Caco-2 (cell line): ENCODE measurements at regions not wholly inside any gene's neighbourhood (a gene's known extent, or its start where the extent isn't known, plus 50 kb on each side); places are given as distances from the start of the nearest gene placed in this dataset.
"Not testable (repeated sequence)": the region's sequence is repeated elsewhere in the genome, so short reads cannot be mapped to it uniquely, and the experiment has no call there.

Experiments used
- BruUV-seq: library from RNA; stranded (reverse); fragments of 400-500 nt; replicated peaks from 2 replicates; lab custom pipeline; 2021; lab: Mats Ljungman, UMichigan
- CTCF ChIA-PET: fragments of 300-600 bp; sonication (Branson Sonifier 250); formaldehyde crosslinking; loops from one replicate; lab custom pipeline; 2022; ENCODE audit warnings: antibody characterized with exemption; lab: Charles Lee
- POLR2A ChIA-PET: fragments of 300-600 bp; sonication (Branson Sonifier 250); formaldehyde crosslinking; loops from one replicate; lab custom pipeline; 2022; ENCODE audit warnings: antibody characterized with exemption; lab: Charles Lee
- DNase-seq, 2 experiments: peaks; one replicate each; pipeline versions ENCODE4 v3.0.0 to v3.0.0-alpha.2; 2020 to 2022
- H3K27me3 ChIP-seq: replicated peaks from 2 replicates; pipeline ENCODE4 v1.6.0; 2011; ENCODE audit warnings: low read length; ENCODE audit not compliant: control insufficient read depth, insufficient read depth
- H3K36me3 ChIP-seq: 2 replicates; pipeline ENCODE4 v1.5.1; 2011; ENCODE audit warnings: low read length; ENCODE audit not compliant: control insufficient read depth, insufficient read depth
- H3K4me1 ChIP-seq: fragments of 250-450 bp; sonication (Bioruptor Pico); 2 replicates; pipeline ENCODE4 v1.5.1; 2020; ENCODE audit warnings: mild to moderate bottlenecking
- H3K4me3 ChIP-seq: 2 replicates; pipeline ENCODE4 v1.5.1; 2011; ENCODE audit warnings: low read depth, mild to moderate bottlenecking, control low read depth, low read length
- H3K9me3 ChIP-seq: fragments of 250-450 bp; sonication (Bioruptor Pico); 2 replicates; pipeline ENCODE4 v1.5.1; 2020; ENCODE audit warnings: mild to moderate bottlenecking, moderate library complexity
- H3K27ac Mint-ChIP-seq: one replicate; pipeline ENCODE4 v1.8.0; 2022; ENCODE audit warnings: mixed read lengths; ENCODE audit not compliant: unreplicated experiment
- H3K27me3 Mint-ChIP-seq: one replicate; pipeline ENCODE4 v1.8.0; 2022; ENCODE audit warnings: mixed read lengths; ENCODE audit not compliant: insufficient read depth, unreplicated experiment
- H3K36me3 Mint-ChIP-seq: one replicate; pipeline ENCODE4 v1.8.0; 2022; ENCODE audit warnings: mild to moderate bottlenecking, mixed read lengths; ENCODE audit not compliant: insufficient read depth, unreplicated experiment
- H3K4me1 Mint-ChIP-seq: one replicate; pipeline ENCODE4 v1.8.0; 2022; ENCODE audit warnings: low read depth, mixed read lengths; ENCODE audit not compliant: unreplicated experiment
- H3K4me3 Mint-ChIP-seq: one replicate; pipeline ENCODE4 v1.8.0; 2022; ENCODE audit warnings: mild to moderate bottlenecking, moderate library complexity, mixed read lengths; ENCODE audit not compliant: unreplicated experiment
- H3K9me3 Mint-ChIP-seq: one replicate; pipeline ENCODE4 v1.8.0; 2022; ENCODE audit warnings: mixed read lengths; ENCODE audit not compliant: unreplicated experiment
- CTCF ChIP-seq, 2 experiments: fragments of 200-600 bp in 1 of 2; IDR thresholded peaks; 1 replicate in 1 of 2; 2 replicates in 1 of 2; pipeline versions ENCODE4 v1.5.1 to v1.8.0; 2011 to 2022; ENCODE audit warnings: antibody characterized with exemption in 1 of 2, control low read depth in 1 of 2, inconsistent platforms in 1 of 2, low read depth in 1 of 2, low read length in 1 of 2, mild to moderate bottlenecking in 1 of 2, moderate library complexity in 1 of 2; ENCODE audit not compliant: insufficient read depth in 1 of 2, severe bottlenecking in 1 of 2, unreplicated experiment in 1 of 2
- intact Hi-C: fragments of 100-400 bp; cut with micrococcal nuclease; formaldehyde crosslinking; loops from one replicate; pipeline ENCODE4 v1.10.0; 2022; ENCODE audit not compliant: unreplicated experiment

- Histone ChIP-seq H3K36me3 (no peaks in the 10 kb centered on the region), H3K27me3 (no peaks in the 10 kb centered on the region), H3K4me1 (no peaks in the 10 kb centered on the region), H3K9me3 (no peaks in the 10 kb centered on the region), H3K4me3 (no peak overlapping the region)
- no TSS peak for BruUV-seq
- Mint-ChIP-seq H3K36me3 (no peaks in the 10 kb centered on the region), H3K27me3 (no peaks in the 10 kb centered on the region), H3K4me3 (no peak overlapping the region), H3K4me1 (no peaks in the 10 kb centered on the region), H3K27ac (no peak overlapping the region), H3K9me3 (peaks cover 10% of the 10 kb centered on the region)
- CTCF ChIA-PET = no interaction called here
- no peak for TF ChIP-seq CTCF (IDR thresholded peaks at IDR 0.05; ENCODE audit: insufficient read depth in 1 of 2, low read depth in 1 of 2, low read length in 1 of 2, severe bottlenecking in 1 of 2, unreplicated experiment in 1 of 2)
- intact Hi-C loops = no loop called here
- POLR2A ChIA-PET = no interaction called here
- DNase-seq = no peak
These were observed 289.7 kb upstream of the GCFC2 start for GRCh38 chr2:76000425-76000824.

- Histone ChIP-seq H3K9me3 (no peaks in the 10 kb centered on the region), H3K4me1 (no peaks in the 10 kb centered on the region), H3K36me3 (no peaks in the 10 kb centered on the region), H3K27me3 (no peaks in the 10 kb centered on the region), H3K4me3 (no peak overlapping the region)
- no peak for TF ChIP-seq CTCF (IDR thresholded peaks at IDR 0.05; ENCODE audit: insufficient read depth in 1 of 2, low read depth in 1 of 2, low read length in 1 of 2, severe bottlenecking in 1 of 2, unreplicated experiment in 1 of 2)
- Mint-ChIP-seq H3K9me3 (peaks cover 14% of the 10 kb centered on the region), H3K27ac (no peak overlapping the region), H3K4me3 (no peak overlapping the region), H3K27me3 (no peaks in the 10 kb centered on the region), H3K4me1 (no peaks in the 10 kb centered on the region), H3K36me3 (no peaks in the 10 kb centered on the region)
- intact Hi-C loops = no loop called here
- POLR2A ChIA-PET = no interaction called here
- no TSS peak for BruUV-seq
- no peak for DNase-seq
- CTCF ChIA-PET = no interaction called here
These were observed 287.7 kb upstream of the GCFC2 start for GRCh38 chr2:75998451-75998850.

DNA sequence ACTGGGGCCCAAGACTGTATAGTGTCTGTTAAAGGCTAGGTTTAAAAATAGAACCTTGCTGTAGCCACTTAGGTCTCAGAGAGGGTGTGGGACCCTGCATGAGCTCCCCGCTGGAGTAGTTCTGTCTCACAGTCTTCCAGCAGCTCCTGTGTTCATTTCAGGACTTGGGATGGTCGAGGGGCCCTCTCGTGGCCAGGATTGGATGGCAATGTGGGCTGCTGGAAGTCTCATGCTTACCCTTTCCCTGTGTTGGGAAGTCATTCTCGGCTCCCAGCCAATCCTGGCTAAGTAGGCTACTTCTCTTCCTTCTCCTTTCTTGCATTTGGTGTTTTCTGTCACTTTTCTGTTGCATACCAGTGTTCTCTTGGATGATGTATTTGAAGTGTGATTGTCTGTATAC lies 284.0 kb upstream of the GCFC2 start:
- no peaks in the 10 kb centered on the region for H3K36me3 ChIP-seq
- no peaks in the 10 kb centered on the region for H3K27me3 ChIP-seq
- Mint-ChIP-seq H3K9me3 (peaks cover 20% of the 10 kb centered on the region), H3K36me3 (no peaks in the 10 kb centered on the region), H3K27me3 (no peaks in the 10 kb centered on the region), H3K4me3 (no peak overlapping the region), H3K27ac (no peak overlapping the region), H3K4me1 (no peaks in the 10 kb centered on the region)
- DNase-seq = peak in 1 of 2 experiments; percentile 32
- POLR2A ChIA-PET = no interaction called here
- H3K9me3 ChIP-seq = no peaks in the 10 kb centered on the region
- no peak overlapping the region for H3K4me3 ChIP-seq
- BruUV-seq = no TSS peak
- peak in 1 of 2 experiments; percentile 25 for TF ChIP-seq CTCF (IDR thresholded peaks at IDR 0.05; ENCODE audit: insufficient read depth in 1 of 2, low read depth in 1 of 2, low read length in 1 of 2, severe bottlenecking in 1 of 2, unreplicated experiment in 1 of 2)
- intact Hi-C loops = loop anchor here (1.0 kb wide), 1 partner anchor 207 kb away; no protein-coding TSS in a partner anchor
- CTCF ChIA-PET = interaction anchor here (0.8 to 1.2 kb wide), 2 partner anchors 10 to 98 kb away, joined by 3 read pairs; no protein-coding TSS in a partner anchor
- no peaks in the 10 kb centered on the region for H3K4me1 ChIP-seq

- H3K27me3 Mint-ChIP-seq, H3K27ac Mint-ChIP-seq, intact Hi-C loops, H3K4me3 ChIP-seq, DNase-seq, BruUV-seq, H3K36me3 Mint-ChIP-seq, H3K4me1 Mint-ChIP-seq, CTCF ChIA-PET, H3K4me3 Mint-ChIP-seq, H3K27me3 ChIP-seq, H3K36me3 ChIP-seq, H3K9me3 ChIP-seq, POLR2A ChIA-PET, H3K4me1 ChIP-seq: not testable (repeated sequence)
- H3K9me3 Mint-ChIP-seq = peaks cover 31% of the 10 kb centered on the region
These were observed 277.9 kb upstream of the GCFC2 start for GRCh38 chr2:75988622-75989021.
